Ectodermal cell (in vitro differentiated cells): ENCODE measurements at regions not wholly inside any gene's neighbourhood (a gene's known extent, or its start where the extent isn't known, plus 50 kb on each side); places are given as distances from the start of the nearest gene placed in this dataset.

Experiments
- H3K27ac ChIP-seq: 2 replicates; pipeline ENCODE4 v1.7.0; 2013; ENCODE audit warnings: mild to moderate bottlenecking, low read depth, low read length; ENCODE audit not compliant: insufficient read depth, poor library complexity, severe bottlenecking
- H3K27me3 ChIP-seq: 2 replicates; pipeline ENCODE4 v1.7.0; 2013; ENCODE audit warnings: mild to moderate bottlenecking, low read length; ENCODE audit not compliant: insufficient read depth, control insufficient read depth, poor library complexity, severe bottlenecking
- H3K36me3 ChIP-seq: one replicate; pipeline ENCODE4 v1.7.0; 2013; ENCODE audit warnings: low read length; ENCODE audit not compliant: control insufficient read depth, insufficient read depth
- H3K4me1 ChIP-seq: one replicate; pipeline ENCODE4 v1.7.0; 2013; ENCODE audit warnings: low read length; ENCODE audit not compliant: control insufficient read depth, insufficient read depth
- H3K4me3 ChIP-seq: 2 replicates; pipeline ENCODE4 v1.7.0; 2013; ENCODE audit warnings: low read depth, low read length, control low read depth; ENCODE audit not compliant: insufficient read depth
- H3K9me3 ChIP-seq: 2 replicates; pipeline ENCODE4 v1.7.0; 2013; ENCODE audit warnings: mild to moderate bottlenecking, low read length, moderate library complexity; ENCODE audit not compliant: control insufficient read depth
- WGBS, 2 experiments: methylation state at CpG; one replicate each; pipeline ENCODE4 v1.1.7; 2013; ENCODE audit warnings: missing lambda C conversion rate in 2 of 2; 5-methylcytosine and 5-hydroxymethylcytosine counted together

GRCh38 chr13:106132216-106132615 is 403.2 kb downstream of the EFNB2 start:
- H3K9me3 ChIP-seq, result no peaks in the 10 kb centered on the region
- H3K27me3 ChIP-seq, result no peaks in the 10 kb centered on the region
- no peaks in the 10 kb centered on the region for H3K36me3 ChIP-seq
- H3K4me3 ChIP-seq, result no peak overlapping the region
- H3K27ac ChIP-seq, result no peak overlapping the region
- no peaks in the 10 kb centered on the region for H3K4me1 ChIP-seq
- 50 to 100% methylated on average over 1 of the region's 1 CpG for WGBS, 2 experiments

- 100% methylated on average over 1 of the region's 2 CpGs; no CpG with 5 or more reads in 1 of the 2 experiments for WGBS, 2 experiments
- Histone ChIP-seq H3K36me3 (no peaks in the 10 kb centered on the region), H3K9me3 (no peaks in the 10 kb centered on the region), H3K27ac (no peak overlapping the region), H3K4me3 (no peak overlapping the region), H3K4me1 (no peaks in the 10 kb centered on the region), H3K27me3 (no peaks in the 10 kb centered on the region)
Observed at GRCh38 chr13:106129993-106130392, 405.5 kb downstream of the EFNB2 start.

GRCh38 chr13:106129273-106129672 is 406.2 kb downstream of the EFNB2 start:
- H3K9me3 ChIP-seq, result no peaks in the 10 kb centered on the region
- H3K4me1 ChIP-seq, result no peaks in the 10 kb centered on the region
- no peaks in the 10 kb centered on the region for H3K36me3 ChIP-seq
- no peak overlapping the region for H3K27ac ChIP-seq
- 100% methylated on average over 1 of the region's 1 CpG; no CpG with 5 or more reads in 1 of the 2 experiments for WGBS, 2 experiments
- no peak overlapping the region for H3K4me3 ChIP-seq
- no peaks in the 10 kb centered on the region for H3K27me3 ChIP-seq

- Histone ChIP-seq H3K4me3 (no peak overlapping the region), H3K9me3 (no peaks in the 10 kb centered on the region), H3K4me1 (peaks cover 3% of the 10 kb centered on the region), H3K27ac (no peak overlapping the region), H3K27me3 (no peaks in the 10 kb centered on the region), H3K36me3 (no peaks in the 10 kb centered on the region)
- WGBS, 2 experiments, result 96 to 100% methylated on average over 1 to 4 of the region's 4 CpGs
Observed at GRCh38 chr13:106122234-106122633, 413.2 kb downstream of the EFNB2 start.

GRCh38 chr13:106121173-106121754 is 414.2 kb downstream of the EFNB2 start:
- WGBS, 2 experiments, result 83 to 96% methylated on average over 1 to 2 of the region's 2 CpGs
- no peaks in the 10 kb centered on the region for H3K9me3 ChIP-seq
- H3K4me1 ChIP-seq, result peaks cover 3% of the 10 kb centered on the region
- H3K27me3 ChIP-seq, result no peaks in the 10 kb centered on the region
- no peaks in the 10 kb centered on the region for H3K36me3 ChIP-seq
- no peak overlapping the region for H3K4me3 ChIP-seq
- H3K27ac ChIP-seq, result no peak overlapping the region

GRCh38 chr13:106118996-106119395 is 416.5 kb downstream of the EFNB2 start:
- WGBS, 2 experiments, result 54 to 63% methylated on average over 9 to 10 of the region's 10 CpGs
- no peaks in the 10 kb centered on the region for H3K36me3 ChIP-seq
- no peak overlapping the region for H3K27ac ChIP-seq

GRCh38 chr13:106118050-106118449 is 417.4 kb downstream of the EFNB2 start:
- 89 to 90% methylated on average over 1 to 2 of the region's 2 CpGs for WGBS, 2 experiments
- Histone ChIP-seq H3K36me3 (no peaks in the 10 kb centered on the region), H3K4me1 (peaks cover 3% of the 10 kb centered on the region), H3K27ac (no peak overlapping the region), H3K4me3 (no peak overlapping the region), H3K9me3 (no peaks in the 10 kb centered on the region), H3K27me3 (no peaks in the 10 kb centered on the region)

More at GRCh38 chr13:106118996-106119395, 416.5 kb downstream of the EFNB2 start:
- H3K27me3 ChIP-seq, result no peaks in the 10 kb centered on the region
- H3K4me1 ChIP-seq, result peaks cover 3% of the 10 kb centered on the region
- no peaks in the 10 kb centered on the region for H3K9me3 ChIP-seq
- H3K4me3 ChIP-seq, result no peak overlapping the region

GRCh38 chr13:106117640-106118039 is 417.8 kb downstream of the EFNB2 start:
- Histone ChIP-seq H3K36me3 (no peaks in the 10 kb centered on the region), H3K27ac (no peak overlapping the region), H3K4me1 (peaks cover 3% of the 10 kb centered on the region), H3K27me3 (no peaks in the 10 kb centered on the region), H3K4me3 (no peak overlapping the region), H3K9me3 (no peaks in the 10 kb centered on the region)
- WGBS, 2 experiments, result 98 to 99% methylated on average over 4 of the region's 4 CpGs

- no peaks in the 10 kb centered on the region for H3K36me3 ChIP-seq
- no peak overlapping the region for H3K27ac ChIP-seq
- H3K4me3 ChIP-seq, result no peak overlapping the region
- WGBS, 2 experiments, result no CpG with 5 or more reads among the region's 1 CpG
- H3K4me1 ChIP-seq, result peaks cover 3% of the 10 kb centered on the region
- no peaks in the 10 kb centered on the region for H3K9me3 ChIP-seq
- H3K27me3 ChIP-seq, result no peaks in the 10 kb centered on the region
Observed at GRCh38 chr13:106117035-106117434, 418.4 kb downstream of the EFNB2 start.

- H3K27me3 ChIP-seq, result no peaks in the 10 kb centered on the region
- peaks cover 3% of the 10 kb centered on the region for H3K4me1 ChIP-seq
- no peak overlapping the region for H3K27ac ChIP-seq
- no peaks in the 10 kb centered on the region for H3K9me3 ChIP-seq
- no peak overlapping the region for H3K4me3 ChIP-seq
- no peaks in the 10 kb centered on the region for H3K36me3 ChIP-seq
- WGBS, 2 experiments, result 94 to 98% methylated on average over 2 of the region's 2 CpGs
Observed at GRCh38 chr13:106115081-106115480, 420.4 kb downstream of the EFNB2 start.

- Histone ChIP-seq H3K36me3 (no peaks in the 10 kb centered on the region), H3K4me1 (peaks cover under 1% of the 10 kb centered on the region), H3K9me3 (no peaks in the 10 kb centered on the region), H3K27ac (no peak overlapping the region), H3K4me3 (no peak overlapping the region), H3K27me3 (no peaks in the 10 kb centered on the region)
- WGBS, 2 experiments, result 100% methylated on average over 1 of the region's 1 CpG
Observed at GRCh38 chr13:106113796-106114195, 421.7 kb downstream of the EFNB2 start.
